GM23338 (cell line): ENCODE measurements at regions not wholly inside any gene's neighbourhood (a gene's known extent, or its start where the extent isn't known, plus 50 kb on each side); places are given as distances from the start of the nearest gene placed in this dataset.
"Not testable (repeated sequence)": the region's sequence is repeated elsewhere in the genome, so short reads cannot be mapped to it uniquely, and the experiment has no call there.

Experiments used
- ATAC-seq: fragments of 200-7000 bp; cut with Tn5 transposase; 3 replicates; pipeline ENCODE4 v1.9.1; 2020
- DNase-seq: peaks from one replicate; pipeline ENCODE4 v3.0.0-alpha.2; 2015; ENCODE audit warnings: low spot score
- H2AFZ ChIP-seq: fragments of 200-600 bp; sonication (generic); 2 replicates; pipeline ENCODE4 v1.8.0; 2016; ENCODE audit warnings: antibody characterized with exemption, mild to moderate bottlenecking, moderate library complexity
- H3F3A ChIP-seq: fragments of 200-600 bp; sonication (generic); replicated peaks from 2 replicates; pipeline ENCODE4 v1.8.0; 2017; ENCODE audit warnings: antibody characterized with exemption, mixed run types, low read depth
- H3K27ac ChIP-seq: fragments of 200-600 bp; sonication (generic); 2 replicates; pipeline ENCODE4 v1.6.1; 2016; ENCODE audit warnings: low read depth
- H3K27me3 ChIP-seq: fragments of 200-600 bp; sonication (generic); 2 replicates; pipeline ENCODE4 v1.8.0; 2016; ENCODE audit warnings: mild to moderate bottlenecking, mixed run types, moderate library complexity; ENCODE audit not compliant: insufficient read depth
- H3K36me3 ChIP-seq: fragments of 200-600 bp; sonication (generic); 2 replicates; pipeline ENCODE4 v1.8.0; 2016; ENCODE audit warnings: mild to moderate bottlenecking; ENCODE audit not compliant: insufficient read depth
- H3K4me1 ChIP-seq: fragments of 200-600 bp; sonication (generic); 2 replicates; pipeline ENCODE4 v1.8.0; 2016; ENCODE audit warnings: mild to moderate bottlenecking, moderate library complexity; ENCODE audit not compliant: insufficient read depth
- H3K4me2 ChIP-seq: fragments of 200-600 bp; sonication (generic); 2 replicates; pipeline ENCODE4 v1.7.1; 2017; ENCODE audit warnings: mixed run types
- H3K4me3 ChIP-seq: fragments of 200-600 bp; sonication (generic); 2 replicates; pipeline ENCODE4 v1.6.1; 2016; ENCODE audit warnings: mixed run types
- H3K79me2 ChIP-seq: fragments of 200-600 bp; sonication (generic); replicated peaks from 2 replicates; pipeline ENCODE4 v1.8.0; 2017; ENCODE audit warnings: mild to moderate bottlenecking; ENCODE audit not compliant: insufficient read depth
- H3K9me2 ChIP-seq: fragments of 200-600 bp; sonication (generic); 2 replicates; pipeline ENCODE4 v1.8.0; 2017; ENCODE audit not compliant: insufficient read depth
- H4K20me1 ChIP-seq: fragments of 200-600 bp; sonication (generic); replicated peaks from 2 replicates; pipeline ENCODE4 v1.8.0; 2017; ENCODE audit warnings: mild to moderate bottlenecking; ENCODE audit not compliant: insufficient read depth
- H3K27ac Mint-ChIP-seq: 2 replicates; pipeline ENCODE4 v1.8.0; 2020; ENCODE audit warnings: inconsistent platforms, mild to moderate bottlenecking, moderate library complexity, mixed read lengths
- H3K27me3 Mint-ChIP-seq: 3 replicates; pipeline ENCODE4 v1.8.0; 2022; ENCODE audit warnings: low read depth, mild to moderate bottlenecking, moderate library complexity, mixed read lengths, inconsistent platforms; ENCODE audit not compliant: insufficient read depth, poor library complexity
- H3K36me3 Mint-ChIP-seq: 3 replicates; pipeline ENCODE4 v1.8.0; 2021; ENCODE audit warnings: low read depth, mild to moderate bottlenecking, inconsistent platforms, moderate library complexity, mixed read lengths
- H3K4me1 Mint-ChIP-seq: 3 replicates; pipeline ENCODE4 v1.8.0; 2020; ENCODE audit warnings: mild to moderate bottlenecking, inconsistent platforms, mixed read lengths
- H3K4me3 Mint-ChIP-seq: 3 replicates; pipeline ENCODE4 v1.8.0; 2021; ENCODE audit warnings: moderate library complexity, mild to moderate bottlenecking, inconsistent platforms, mixed read lengths
- H3K9me3 Mint-ChIP-seq: 3 replicates; pipeline ENCODE4 v1.8.0; 2020; ENCODE audit warnings: moderate library complexity, mild to moderate bottlenecking, inconsistent platforms, mixed read lengths
- CREB1 ChIP-seq: fragments of 250-450 bp; sonication (Bioruptor Pico); IDR thresholded peaks from 2 replicates; pipeline ENCODE4 v1.5.0; 2020; ENCODE audit warnings: low read depth, mild to moderate bottlenecking, moderate library complexity
- CTCF ChIP-seq, 2 experiments: fragments of 200-600 bp in 1 of 2; sonication (generic) in 1 of 2; conservative IDR thresholded peaks; 2 replicates each; pipeline versions ENCODE4 v1.5.1 to v1.6.1; 2016 to 2017; ENCODE audit warnings: antibody characterized with exemption in 2 of 2, low read depth in 2 of 2, mild to moderate bottlenecking in 2 of 2, moderate library complexity in 1 of 2
- ETS1 ChIP-seq: IDR thresholded peaks from 2 replicates; pipeline ENCODE4 v1.6.1; 2016; ENCODE audit warnings: antibody characterized with exemption
- EZH2phosphoT487 ChIP-seq: fragments of 200-600 bp; sonication (generic); IDR thresholded peaks from one replicate; pipeline ENCODE4 v1.8.1; 2018; ENCODE audit warnings: antibody characterized with exemption; ENCODE audit not compliant: unreplicated experiment
- POLR2AphosphoS5 ChIP-seq: IDR thresholded peaks from 2 replicates; pipeline ENCODE4 v1.6.1; 2016; ENCODE audit warnings: antibody characterized with exemption, low read depth
- ZNF462 ChIP-seq: fragments of 250-450 bp; sonication (Bioruptor Pico); IDR thresholded peaks from 2 replicates; pipeline ENCODE4 v1.5.0; 2020; ENCODE audit warnings: mild to moderate bottlenecking, moderate library complexity

GRCh38 chr9:79089054-79089560, 482.7 kb upstream of the TLE4 start:
- Histone ChIP-seq H2AFZ (no peak overlapping the region), H3F3A (no peaks in the 10 kb centered on the region), H4K20me1 (no peaks in the 10 kb centered on the region), H3K4me1 (no peaks in the 10 kb centered on the region), H3K9me2 (peaks cover 7% of the 10 kb centered on the region; the same call in 1 of the 2 replicates), H3K27ac (no peak overlapping the region), H3K79me2 (no peaks in the 10 kb centered on the region), H3K27me3 (no peaks in the 10 kb centered on the region), H3K4me2 (no peak overlapping the region), H3K36me3 (0 out of 2 replicates have a peak, but pooled peaks cover 4% of the 10 kb centered on the region), H3K4me3 (no peak overlapping the region)
- no peak overlapping the region for H3K4me3 Mint-ChIP-seq
- no peaks in the 10 kb centered on the region for H3K27me3 Mint-ChIP-seq
- peaks cover 22% of the 10 kb centered on the region for H3K36me3 Mint-ChIP-seq
- TF ChIP-seq POLR2AphosphoS5 (no peak), CTCF (conservative IDR thresholded peaks at IDR 0.05; ENCODE audit: low read depth in 2 of 2) (no peak), ETS1 (no peak), CREB1 (CRISPR knock-in tag) (no peak), ZNF462 (CRISPR knock-in tag) (no peak), EZH2phosphoT487 (no peak)
- no peaks in the 10 kb centered on the region for H3K4me1 Mint-ChIP-seq
- no peak overlapping the region for H3K27ac Mint-ChIP-seq
- peaks cover 28% of the 10 kb centered on the region for H3K9me3 Mint-ChIP-seq
- no peak for DNase-seq
- ATAC-seq = no peak

GRCh38 chr9:79089851-79090250, 481.9 kb upstream of the TLE4 start:
- H3K79me2 ChIP-seq, H3K27me3 Mint-ChIP-seq, H3F3A ChIP-seq, H3K4me3 ChIP-seq, H3K4me3 Mint-ChIP-seq, H3K27ac Mint-ChIP-seq, H4K20me1 ChIP-seq, H2AFZ ChIP-seq, H3K27ac ChIP-seq, H3K9me2 ChIP-seq, H3K4me1 ChIP-seq, H3K4me2 ChIP-seq, H3K36me3 ChIP-seq, ATAC-seq, DNase-seq, H3K27me3 ChIP-seq, H3K4me1 Mint-ChIP-seq: not testable (repeated sequence)
- H3K36me3 Mint-ChIP-seq = peaks cover 22% of the 10 kb centered on the region
- peaks cover 28% of the 10 kb centered on the region for H3K9me3 Mint-ChIP-seq

GRCh38 chr9:79103257-79103656, 468.5 kb upstream of the TLE4 start:
- H3K9me2 ChIP-seq, H4K20me1 ChIP-seq, H2AFZ ChIP-seq, H3K4me3 ChIP-seq, H3K27ac Mint-ChIP-seq, H3K27me3 ChIP-seq, H3K4me1 Mint-ChIP-seq, H3K36me3 ChIP-seq, H3K27ac ChIP-seq, H3K4me3 Mint-ChIP-seq, H3F3A ChIP-seq, ATAC-seq, DNase-seq, H3K4me1 ChIP-seq, H3K27me3 Mint-ChIP-seq, H3K4me2 ChIP-seq, H3K79me2 ChIP-seq: not testable (repeated sequence)
- Mint-ChIP-seq H3K36me3 (peaks cover 13% of the 10 kb centered on the region), H3K9me3 (peaks cover 19% of the 10 kb centered on the region)
